ENCODE measurements at regions not wholly inside any gene's neighbourhood (a gene's known extent, or its start where the extent isn't known, plus 50 kb on each side); places are given as distances from the start of the nearest gene placed in this dataset.
"Not testable (repeated sequence)": the region's sequence is repeated elsewhere in the genome, so short reads cannot be mapped to it uniquely, and the experiment has no call there.

GRCh38 chr17:73910821-73911515 is 266.7 kb upstream of the SDK2 start:
- intact Hi-C loops (cut with DNase I), result no loop called here
- H3K4me3 ChIP-seq, result no peak overlapping the region
- no peak for TF ChIP-seq POLR2A (IDR thresholded peaks at IDR 0.05)
- no peak for TF ChIP-seq CTCF (IDR thresholded peaks at IDR 0.05)
- H3K9me3 ChIP-seq, result peaks cover 0 to 14% (median 3%) of the 10 kb centered on the region in 12 donors
- ATAC-seq (no peak), DNase-seq (no peak)
- H3K27me3 ChIP-seq, result peaks cover 0 to 80% (median 16%) of the 10 kb centered on the region in 9 donors
- no peak overlapping the region for H3K27ac ChIP-seq
- no peaks in the 10 kb centered on the region for H3K36me3 ChIP-seq
- WGBS, 4 donors, result 39 to 44% (median 41%) methylated on average over 5 of the region's 5 CpGs
- H3K4me1 ChIP-seq, result no peaks in the 10 kb centered on the region

- TF ChIP-seq CTCF (IDR thresholded peaks at IDR 0.05) (no peak), POLR2A (IDR thresholded peaks at IDR 0.05) (no peak)
- WGBS, 4 donors, result 81 to 87% (median 86%) methylated on average over 6 of the region's 6 CpGs
- H3K27me3 ChIP-seq, result peaks cover 0 to 73% (median 10%) of the 10 kb centered on the region in 9 donors
- H3K4me1 ChIP-seq, result no peaks in the 10 kb centered on the region
- H3K27ac ChIP-seq, result no peak overlapping the region
- DNase-seq (no peak), ATAC-seq (no peak)
- no peak overlapping the region for H3K4me3 ChIP-seq
- no peaks in the 10 kb centered on the region for H3K36me3 ChIP-seq
- intact Hi-C loops (cut with DNase I), result no loop called here
- peaks cover 0 to 15% (median 3%) of the 10 kb centered on the region in 12 donors for H3K9me3 ChIP-seq
Measured at GRCh38 chr17:73911726-73912372, 267.6 kb upstream of the SDK2 start.

GRCh38 chr17:73912373-73912746 is 268.1 kb upstream of the SDK2 start:
- H3K4me1 ChIP-seq, result no peaks in the 10 kb centered on the region
- peaks cover 0 to 15% (median 3%) of the 10 kb centered on the region in 12 donors for H3K9me3 ChIP-seq
- intact Hi-C loops (cut with DNase I), result no loop called here
- H3K27me3 ChIP-seq, result peaks cover 0 to 68% (median 7%) of the 10 kb centered on the region in 9 donors
- ATAC-seq, result no peak
- no peak for DNase-seq
- no peak overlapping the region for H3K27ac ChIP-seq
- H3K4me3 ChIP-seq, result no peak overlapping the region
- no peak for TF ChIP-seq CTCF (IDR thresholded peaks at IDR 0.05)
- 63 to 72% (median 68%) methylated on average over 1 of the region's 1 CpG for WGBS, 4 donors
- H3K36me3 ChIP-seq, result no peaks in the 10 kb centered on the region

- 69 to 74% (median 72%) methylated on average over 7 of the region's 7 CpGs for WGBS, 4 donors
- no peak for DNase-seq
- H3K27ac ChIP-seq, result no peak overlapping the region
Measured at GRCh38 chr17:73914536-73915274, 270.5 kb upstream of the SDK2 start.

GRCh38 chr17:73919033-73919432 is 274.8 kb upstream of the SDK2 start:
- intact Hi-C loops (cut with DNase I), result not testable (repeated sequence)

More at GRCh38 chr17:73914536-73915274, 270.5 kb upstream of the SDK2 start:
- ATAC-seq, result no peak
- intact Hi-C loops (cut with DNase I), result no loop called here
- Histone ChIP-seq H3K9me3 (peaks cover 0 to 17% (median 3%) of the 10 kb centered on the region in 12 donors), H3K4me1 (no peaks in the 10 kb centered on the region), H3K4me3 (no peak overlapping the region), H3K36me3 (no peaks in the 10 kb centered on the region), H3K27me3 (peaks cover 0 to 46% (median 3%) of the 10 kb centered on the region in 9 donors)
- no peak for TF ChIP-seq POLR2A (IDR thresholded peaks at IDR 0.05)
- TF ChIP-seq CTCF (IDR thresholded peaks at IDR 0.05), result no peak

More at GRCh38 chr17:73919033-73919432, 274.8 kb upstream of the SDK2 start:
- H3K9me3 ChIP-seq, result peaks cover 0 to 29% (median 8%) of the 10 kb centered on the region in 12 donors
- ATAC-seq, H3K27ac ChIP-seq, H3K4me1 ChIP-seq, H3K36me3 ChIP-seq, H3K4me3 ChIP-seq, DNase-seq: not testable (repeated sequence)
- WGBS, 4 donors, result 72 to 80% (median 76%) methylated on average over 3 of the region's 3 CpGs
- peaks cover 0 to 15% (median 0%) of the 10 kb centered on the region in 9 donors for H3K27me3 ChIP-seq
